ENCODE measurements at regions not wholly inside any gene's neighbourhood (a gene's known extent, or its start where the extent isn't known, plus 50 kb on each side); places are given as distances from the start of the nearest gene placed in this dataset.

DNA sequence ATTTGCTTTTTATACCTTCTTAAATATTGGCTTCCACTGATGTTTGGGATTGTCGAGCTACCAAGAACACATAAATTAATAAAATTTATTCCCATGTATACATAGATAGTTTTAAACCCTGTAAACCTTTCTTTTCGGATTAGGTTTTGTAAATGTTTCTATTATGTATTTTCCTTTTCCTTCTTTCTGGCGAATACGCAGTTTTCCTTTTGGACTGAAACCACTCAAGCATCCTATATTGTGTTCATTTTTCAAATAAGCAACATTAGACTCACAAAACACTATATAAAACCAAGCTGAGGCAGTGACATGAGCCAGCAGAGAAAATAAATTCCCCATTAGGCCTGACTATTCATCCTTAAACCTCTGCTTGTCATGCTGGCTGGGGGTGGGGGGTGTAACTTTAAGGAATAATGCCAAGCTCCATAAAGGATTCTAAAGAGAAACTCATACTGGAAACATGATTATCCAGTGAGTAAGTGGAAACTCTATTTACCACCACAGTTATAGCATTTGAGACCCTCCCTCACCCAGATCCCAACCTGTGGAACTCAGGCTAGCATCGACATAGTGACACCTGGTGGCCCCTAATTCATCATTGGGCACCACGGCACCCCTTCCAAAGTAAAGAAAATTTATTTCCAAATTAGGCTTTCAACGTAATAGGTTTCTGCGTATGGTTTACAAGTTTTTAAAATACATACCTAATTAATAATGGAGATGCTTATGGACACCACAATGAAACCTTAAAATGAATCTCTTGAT is 86.5 kb upstream of the CELF2 start:
- Histone ChIP-seq H4K12ac (ENCODE audit: low read depth, low read length) (no peak overlapping the region), H3K9ac (ENCODE audit: low read length) (no peak overlapping the region), H2AK5ac (ENCODE audit: low read length) (no peak overlapping the region), H4K8ac (ENCODE audit: low read depth, low read length) (no peak overlapping the region), H3K4me1 (ENCODE audit: control insufficient read depth in 1 of 2, insufficient read depth in 2 of 2, low read length in 2 of 2) (no peaks in the 10 kb centered on the region), H3K4me2 (ENCODE audit: low read length) (no peak overlapping the region), H3K27me3 (ENCODE audit: insufficient read depth, low read length) (no peaks in the 10 kb centered on the region), H2BK12ac (ENCODE audit: low read length) (no peak overlapping the region), H3K36me3 (ENCODE audit: control insufficient read depth in 1 of 2, insufficient read depth in 2 of 2, low read length in 2 of 2) (no peaks in the 10 kb centered on the region), H3K79me1 (ENCODE audit: low read length) (no peaks in the 10 kb centered on the region), H3K4me3 (ENCODE audit: low read depth, low read length) (no peak overlapping the region), H2BK120ac (ENCODE audit: insufficient read depth, low read length, poor library complexity) (no peak overlapping the region), H2BK5ac (ENCODE audit: low read depth, low read length, poor library complexity) (no peak overlapping the region), H4K91ac (ENCODE audit: low read depth, low read length) (no peak overlapping the region), H3K9me3 (ENCODE audit: insufficient read depth, low read depth, low read length) (no peaks in the 10 kb centered on the region), H3K4ac (ENCODE audit: low read depth, low read length) (no peak overlapping the region), H3K14ac (ENCODE audit: low read length) (no peak overlapping the region), H3K79me2 (ENCODE audit: control insufficient read depth, insufficient read depth, low read length, poor library complexity) (no peaks in the 10 kb centered on the region), H3K23ac (ENCODE audit: low read length) (no peak overlapping the region), H2AFZ (ENCODE audit: insufficient read depth, low read length, poor library complexity) (no peak overlapping the region), H3K18ac (ENCODE audit: low read length) (no peak overlapping the region), H3K27ac (ENCODE audit: low read depth, low read length) (no peak overlapping the region)
- DNase-seq = no peak
- WGBS (ENCODE audit: extremely low coverage, insufficient coverage, insufficient read length) = no CpG with 5 or more reads among the region's 8 CpGs

DNA sequence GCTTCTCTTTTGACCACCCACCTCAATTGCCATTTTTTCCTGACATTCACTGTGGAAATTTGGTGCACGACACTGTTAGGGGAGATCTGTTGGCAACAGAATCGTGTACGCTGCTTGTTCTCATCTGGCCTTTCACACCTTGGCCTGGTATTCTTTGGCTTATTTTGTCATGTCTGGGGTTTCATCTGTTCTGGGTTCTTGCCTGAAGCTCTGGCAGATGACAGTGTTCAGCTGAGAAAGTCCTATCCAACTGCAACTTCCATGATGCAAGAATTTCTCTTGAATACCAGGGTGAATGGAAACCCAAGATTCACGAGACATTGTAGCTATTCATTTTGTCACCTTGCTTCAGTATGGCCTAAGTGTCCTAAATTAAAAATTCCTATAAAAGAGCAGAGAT is 82.6 kb upstream of the CELF2 start:
- H3K4me2 ChIP-seq (ENCODE audit: low read length) = no peak overlapping the region
- H2AFZ ChIP-seq (ENCODE audit: insufficient read depth, low read length, poor library complexity) = no peak overlapping the region
- no peak overlapping the region for H3K4me3 ChIP-seq (ENCODE audit: low read depth, low read length)
- H3K27ac ChIP-seq (ENCODE audit: low read depth, low read length) = no peak overlapping the region
- H2AK5ac ChIP-seq (ENCODE audit: low read length) = no peak overlapping the region
- no peaks in the 10 kb centered on the region for H3K4me1 ChIP-seq (ENCODE audit: control insufficient read depth in 1 of 2, insufficient read depth in 2 of 2, low read length in 2 of 2)
- no peak overlapping the region for H2BK12ac ChIP-seq (ENCODE audit: low read length)
- H2BK120ac ChIP-seq (ENCODE audit: insufficient read depth, low read length, poor library complexity) = no peak overlapping the region
- no peak overlapping the region for H3K18ac ChIP-seq (ENCODE audit: low read length)
- no peak overlapping the region for H2BK5ac ChIP-seq (ENCODE audit: low read depth, low read length, poor library complexity)
- WGBS (ENCODE audit: extremely low coverage, insufficient coverage, insufficient read length) = no CpG with 5 or more reads among the region's 4 CpGs
- H3K4ac ChIP-seq (ENCODE audit: low read depth, low read length) = no peak overlapping the region
- H3K79me1 ChIP-seq (ENCODE audit: low read length) = no peaks in the 10 kb centered on the region
- H3K14ac ChIP-seq (ENCODE audit: low read length) = no peak overlapping the region
- no peak overlapping the region for H3K23ac ChIP-seq (ENCODE audit: low read length)
- no peaks in the 10 kb centered on the region for H3K79me2 ChIP-seq (ENCODE audit: control insufficient read depth, insufficient read depth, low read length, poor library complexity)
- H4K12ac ChIP-seq (ENCODE audit: low read depth, low read length) = no peak overlapping the region
- H3K9me3 ChIP-seq (ENCODE audit: insufficient read depth, low read depth, low read length) = no peaks in the 10 kb centered on the region
- no peak overlapping the region for H4K8ac ChIP-seq (ENCODE audit: low read depth, low read length)
- no peaks in the 10 kb centered on the region for H3K27me3 ChIP-seq (ENCODE audit: insufficient read depth, low read length)
- no peak overlapping the region for H3K9ac ChIP-seq (ENCODE audit: low read length)
- no peak overlapping the region for H4K91ac ChIP-seq (ENCODE audit: low read depth, low read length)
- DNase-seq = no peak
- no peaks in the 10 kb centered on the region for H3K36me3 ChIP-seq (ENCODE audit: control insufficient read depth in 1 of 2, insufficient read depth in 2 of 2, low read length in 2 of 2)

DNA sequence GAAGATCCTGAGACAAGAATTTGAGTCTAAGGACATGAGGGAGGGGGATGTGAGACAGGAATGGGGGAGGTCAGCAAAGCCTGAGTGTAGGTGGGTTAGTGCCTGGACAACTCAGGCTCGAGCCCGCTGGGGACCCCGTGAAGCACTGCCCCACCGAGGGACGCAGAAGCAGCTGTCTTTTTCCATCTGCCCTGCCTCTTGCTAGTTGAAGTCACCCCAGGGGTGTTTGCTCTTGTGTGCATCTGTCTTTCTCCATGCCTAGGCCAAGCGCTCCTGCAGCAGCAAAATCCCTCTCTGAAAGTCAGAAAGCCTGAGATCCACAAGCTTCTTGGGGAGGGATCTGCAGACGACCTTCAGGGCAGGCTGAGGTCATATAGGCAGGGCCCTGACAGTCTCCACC is 79.0 kb upstream of the CELF2 start:
- H2BK12ac ChIP-seq (ENCODE audit: low read length) = no peak overlapping the region
- no peak overlapping the region for H4K12ac ChIP-seq (ENCODE audit: low read depth, low read length)
- H3K23ac ChIP-seq (ENCODE audit: low read length) = no peak overlapping the region
- H4K91ac ChIP-seq (ENCODE audit: low read depth, low read length) = no peak overlapping the region
- H3K27ac ChIP-seq (ENCODE audit: low read depth, low read length) = no peak overlapping the region
- H4K8ac ChIP-seq (ENCODE audit: low read depth, low read length) = no peak overlapping the region
- no peak overlapping the region for H3K18ac ChIP-seq (ENCODE audit: low read length)
- H3K27me3 ChIP-seq (ENCODE audit: insufficient read depth, low read length) = no peaks in the 10 kb centered on the region
- H3K4me1 ChIP-seq (ENCODE audit: control insufficient read depth in 1 of 2, insufficient read depth in 2 of 2, low read length in 2 of 2) = no peaks in the 10 kb centered on the region
- H3K36me3 ChIP-seq (ENCODE audit: control insufficient read depth in 1 of 2, insufficient read depth in 2 of 2, low read length in 2 of 2) = no peaks in the 10 kb centered on the region
- peaks cover 1% of the 10 kb centered on the region for H3K9me3 ChIP-seq (ENCODE audit: insufficient read depth, low read depth, low read length)
- no peaks in the 10 kb centered on the region for H3K79me1 ChIP-seq (ENCODE audit: low read length)
- no peaks in the 10 kb centered on the region for H3K79me2 ChIP-seq (ENCODE audit: control insufficient read depth, insufficient read depth, low read length, poor library complexity)
- H3K9ac ChIP-seq (ENCODE audit: low read length) = no peak overlapping the region
- H3K4me2 ChIP-seq (ENCODE audit: low read length) = no peak overlapping the region
- no peak overlapping the region for H2BK120ac ChIP-seq (ENCODE audit: insufficient read depth, low read length, poor library complexity)
- H2BK5ac ChIP-seq (ENCODE audit: low read depth, low read length, poor library complexity) = no peak overlapping the region
- H3K4me3 ChIP-seq (ENCODE audit: low read depth, low read length) = no peak overlapping the region
- no peak overlapping the region for H2AFZ ChIP-seq (ENCODE audit: insufficient read depth, low read length, poor library complexity)
- WGBS (ENCODE audit: extremely low coverage, insufficient coverage, insufficient read length) = no CpG with 5 or more reads among the region's 7 CpGs
- H2AK5ac ChIP-seq (ENCODE audit: low read length) = no peak overlapping the region
- H3K14ac ChIP-seq (ENCODE audit: low read length) = no peak overlapping the region
- DNase-seq = no peak
- no peak overlapping the region for H3K4ac ChIP-seq (ENCODE audit: low read depth, low read length)

GRCh38 chr10:10941127-10941730 is 76.4 kb upstream of the CELF2 start:
- Histone ChIP-seq H3K4me3 (ENCODE audit: low read depth, low read length) (no peak overlapping the region), H3K23ac (ENCODE audit: low read length) (no peak overlapping the region), H3K4ac (ENCODE audit: low read depth, low read length) (no peak overlapping the region), H2BK120ac (ENCODE audit: insufficient read depth, low read length, poor library complexity) (no peak overlapping the region), H4K91ac (ENCODE audit: low read depth, low read length) (no peak overlapping the region), H3K36me3 (ENCODE audit: control insufficient read depth in 1 of 2, insufficient read depth in 2 of 2, low read length in 2 of 2) (no peaks in the 10 kb centered on the region), H3K14ac (ENCODE audit: low read length) (no peak overlapping the region), H2AK5ac (ENCODE audit: low read length) (no peak overlapping the region), H4K12ac (ENCODE audit: low read depth, low read length) (no peak overlapping the region), H3K9me3 (ENCODE audit: insufficient read depth, low read depth, low read length) (peaks cover 10% of the 10 kb centered on the region), H2BK12ac (ENCODE audit: low read length) (no peak overlapping the region), H3K18ac (ENCODE audit: low read length) (no peak overlapping the region), H4K8ac (ENCODE audit: low read depth, low read length) (no peak overlapping the region), H3K79me1 (ENCODE audit: low read length) (no peaks in the 10 kb centered on the region), H3K27me3 (ENCODE audit: insufficient read depth, low read length) (no peaks in the 10 kb centered on the region), H3K4me1 (ENCODE audit: control insufficient read depth in 1 of 2, insufficient read depth in 2 of 2, low read length in 2 of 2) (no peaks in the 10 kb centered on the region), H3K79me2 (ENCODE audit: control insufficient read depth, insufficient read depth, low read length, poor library complexity) (no peaks in the 10 kb centered on the region), H2BK5ac (ENCODE audit: low read depth, low read length, poor library complexity) (no peak overlapping the region), H3K4me2 (ENCODE audit: low read length) (no peak overlapping the region), H3K9ac (ENCODE audit: low read length) (no peak overlapping the region), H3K27ac (ENCODE audit: low read depth, low read length) (no peak overlapping the region), H2AFZ (ENCODE audit: insufficient read depth, low read length, poor library complexity) (no peak overlapping the region)
- no peak for DNase-seq
- no CpG with 5 or more reads among the region's 6 CpGs for WGBS (ENCODE audit: extremely low coverage, insufficient coverage, insufficient read length)
